ENCODE measurements at regions not wholly inside any gene's neighbourhood (a gene's known extent, or its start where the extent isn't known, plus 50 kb on each side); places are given as distances from the start of the nearest gene placed in this dataset.

GRCh38 chr5:92704590-92704989 is 876.4 kb downstream of the NR2F1-AS1 start:
- BruUV-seq (replicated peaks) = no TSS peak
- Histone ChIP-seq H3K27me3 (ENCODE audit: control insufficient read depth in 2 of 2, insufficient read depth in 2 of 2, low read length in 2 of 2) (no peaks in the 10 kb centered on the region), H3K4me2 (ENCODE audit: insufficient read depth, low read length) (no peak overlapping the region), H3K4me3 (replicated peaks in 1 of 3; ENCODE audit: insufficient read depth in 1 of 3, low read depth in 1 of 3, low read length in 3 of 3) (no peak overlapping the region), H3K79me2 (ENCODE audit: control insufficient read depth, insufficient read depth, low read length) (no peaks in the 10 kb centered on the region), H3K36me3 (ENCODE audit: control insufficient read depth in 2 of 2, extremely low read depth in 1 of 2, insufficient read depth in 2 of 2, low read length in 2 of 2) (no peaks in the 10 kb centered on the region), H4K20me1 (replicated peaks; ENCODE audit: control insufficient read depth, extremely low read depth, insufficient read depth, low read length) (no peaks in the 10 kb centered on the region), H3K9me3 (replicated peaks; ENCODE audit: control insufficient read depth, insufficient read depth, low read length) (no peaks in the 10 kb centered on the region), H3K9ac (replicated peaks; ENCODE audit: extremely low read depth, insufficient read depth, low read length) (no peak overlapping the region), H3K4me1 (ENCODE audit: control insufficient read depth, extremely low read depth, insufficient read depth, low read length) (no peaks in the 10 kb centered on the region), H2AFZ (ENCODE audit: low read depth, low read length) (no peak overlapping the region), H3K9me1 (replicated peaks; ENCODE audit: control insufficient read depth, extremely low read depth, insufficient read depth, low read length) (no peaks in the 10 kb centered on the region), H3K27ac (ENCODE audit: insufficient read depth, low read depth, low read length) (no peak overlapping the region)
- no peak for DNase-seq (ENCODE audit: low read depth, low spot score)
- CTCF ChIA-PET = interaction anchor here (2.1 to 2.4 kb wide), 2 partner anchors 12 to 14 kb away, joined by 6 to 7 read pairs; no protein-coding TSS in a partner anchor
- POLR2A ChIA-PET = no interaction called here
- TF ChIP-seq MAX (IDR thresholded peaks at IDR 0.05; ENCODE audit: insufficient read depth, insufficient read length) (no peak), CTCF (IDR thresholded peaks at IDR 0.05; ENCODE audit: extremely low read depth in 1 of 2, insufficient read depth in 1 of 2, low read depth in 1 of 2, low read length in 2 of 2) (no peak), POLR2AphosphoS5 (IDR thresholded peaks at IDR 0.05; ENCODE audit: insufficient read depth, low read depth, low read length) (no peak), GATA2 (IDR thresholded peaks at IDR 0.05; ENCODE audit: insufficient read depth, insufficient read length, low read depth, low read length) (no peak), POLR2A (IDR thresholded peaks at IDR 0.05; ENCODE audit: low read depth, low read length) (no peak), JUN (IDR thresholded peaks at IDR 0.05; ENCODE audit: borderline replicate concordance, insufficient read depth, insufficient read length, low read depth) (no peak), FOS (IDR thresholded peaks at IDR 0.05; ENCODE audit: borderline replicate concordance, insufficient read depth, low read length) (no peak), EZH2 (IDR thresholded peaks at IDR 0.05; ENCODE audit: borderline replicate concordance, low read depth, low read length, severe bottlenecking) (no peak), MYC (IDR thresholded peaks at IDR 0.05; ENCODE audit: low read depth, low read length) (no peak)
- intact Hi-C loops (cut with micrococcal nuclease) = no loop called here
- dilution Hi-C loops (cut with MboI; ENCODE audit: extremely low pct_ligation_motif_present, low sequenced_read_pairs) = no loop called here
- FAIRE-seq = no peak

All from endothelial cell of umbilical vein (primary cell).